Neural cell (in vitro differentiated cells): ENCODE measurements at regions not wholly inside any gene's neighbourhood (a gene's known extent, or its start where the extent isn't known, plus 50 kb on each side); places are given as distances from the start of the nearest gene placed in this dataset.

Experiments
- CTCF ChIP-seq: fragments of 450-650 bp; IDR thresholded peaks from 2 replicates; pipeline ENCODE4 v1.5.1; 2014; ENCODE audit warnings: antibody characterized with exemption, mild to moderate bottlenecking, moderate library complexity; ENCODE audit not compliant: poor library complexity, severe bottlenecking
- EP300 ChIP-seq: fragments of 450-650 bp; conservative IDR thresholded peaks from 2 replicates; pipeline ENCODE4 v1.6.1; 2014; ENCODE audit warnings: antibody characterized with exemption, mild to moderate bottlenecking, moderate library complexity; ENCODE audit not compliant: poor library complexity, severe bottlenecking
- EZH2 ChIP-seq: fragments of 200-600, 300-800 bp; shearing (Covaris generic), sonication (generic); IDR thresholded peaks from 2 replicates; pipeline ENCODE4 v1.6.1; 2014; ENCODE audit warnings: antibody characterized with exemption, low read length, borderline replicate concordance, mild to moderate bottlenecking; ENCODE audit not compliant: insufficient read depth, poor library complexity, severe bottlenecking
- RAD21 ChIP-seq: fragments of 450-650 bp; conservative IDR thresholded peaks from 2 replicates; pipeline ENCODE4 v1.6.1; 2014; ENCODE audit warnings: antibody characterized with exemption, mild to moderate bottlenecking, moderate library complexity
- REST ChIP-seq: IDR thresholded peaks from 2 replicates; pipeline ENCODE4 v1.6.1; 2012; ENCODE audit warnings: borderline replicate concordance
- SMC3 ChIP-seq: fragments of 450-650 bp; conservative IDR thresholded peaks from 2 replicates; pipeline ENCODE4 v1.6.1; 2014; ENCODE audit warnings: antibody characterized with exemption, mild to moderate bottlenecking, moderate library complexity; ENCODE audit not compliant: poor library complexity
- TAF1 ChIP-seq: IDR thresholded peaks from 2 replicates; pipeline ENCODE4 v1.6.1; 2012; ENCODE audit warnings: low read depth

- TF ChIP-seq CTCF (no peak), SMC3 (no peak), EZH2 (no peak), REST (no peak), RAD21 (no peak), EP300 (no peak), TAF1 (no peak)
Observed at GRCh38 chr2:18046017-18046416, 167.6 kb downstream of the KCNS3 start.
